ENCODE measurements at regions not wholly inside any gene's neighbourhood (a gene's known extent, or its start where the extent isn't known, plus 50 kb on each side); places are given as distances from the start of the nearest gene placed in this dataset.

DNA sequence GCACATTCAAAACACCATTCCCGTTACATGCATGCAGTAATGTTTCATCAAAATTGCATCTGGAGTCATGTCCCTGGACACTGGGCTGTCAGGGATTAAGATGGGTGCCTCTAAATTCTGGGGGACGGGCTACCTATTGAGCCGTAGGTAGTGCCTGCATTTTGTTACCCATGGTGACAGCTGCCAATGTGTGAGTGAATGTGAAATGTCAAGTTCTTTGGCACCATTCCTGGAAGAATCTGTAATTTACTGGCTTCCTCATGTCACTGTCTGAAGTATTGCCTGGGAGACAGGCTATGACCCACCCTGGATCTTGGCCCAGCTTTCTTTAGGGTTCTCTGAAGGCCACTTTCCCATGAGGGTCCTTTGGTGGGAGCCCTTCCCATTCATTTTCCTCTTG, 266.1 kb downstream of the TSHZ3 start:
- POLR2A ChIA-PET = interaction anchor here (0.7 kb wide), 1 partner anchor 1522 kb away, joined by 3 read pairs; no protein-coding TSS in a partner anchor
- BruUV-seq (replicated peaks) = no TSS peak
- DNase-seq (ENCODE audit: unreplicated experiment) = peak; percentile 5
- peaks cover 52% of the 10 kb centered on the region for H3K9me3 Mint-ChIP-seq (ENCODE audit: unreplicated experiment)
- no peak overlapping the region for H3K27ac Mint-ChIP-seq (ENCODE audit: low read depth, unreplicated experiment)
- H3K36me3 Mint-ChIP-seq (ENCODE audit: insufficient read depth, unreplicated experiment) = no peaks in the 10 kb centered on the region
- intact Hi-C loops (cut with micrococcal nuclease) = no loop called here
- H3K4me3 Mint-ChIP-seq (ENCODE audit: unreplicated experiment) = no peak overlapping the region
- TF ChIP-seq, protein P1, sequence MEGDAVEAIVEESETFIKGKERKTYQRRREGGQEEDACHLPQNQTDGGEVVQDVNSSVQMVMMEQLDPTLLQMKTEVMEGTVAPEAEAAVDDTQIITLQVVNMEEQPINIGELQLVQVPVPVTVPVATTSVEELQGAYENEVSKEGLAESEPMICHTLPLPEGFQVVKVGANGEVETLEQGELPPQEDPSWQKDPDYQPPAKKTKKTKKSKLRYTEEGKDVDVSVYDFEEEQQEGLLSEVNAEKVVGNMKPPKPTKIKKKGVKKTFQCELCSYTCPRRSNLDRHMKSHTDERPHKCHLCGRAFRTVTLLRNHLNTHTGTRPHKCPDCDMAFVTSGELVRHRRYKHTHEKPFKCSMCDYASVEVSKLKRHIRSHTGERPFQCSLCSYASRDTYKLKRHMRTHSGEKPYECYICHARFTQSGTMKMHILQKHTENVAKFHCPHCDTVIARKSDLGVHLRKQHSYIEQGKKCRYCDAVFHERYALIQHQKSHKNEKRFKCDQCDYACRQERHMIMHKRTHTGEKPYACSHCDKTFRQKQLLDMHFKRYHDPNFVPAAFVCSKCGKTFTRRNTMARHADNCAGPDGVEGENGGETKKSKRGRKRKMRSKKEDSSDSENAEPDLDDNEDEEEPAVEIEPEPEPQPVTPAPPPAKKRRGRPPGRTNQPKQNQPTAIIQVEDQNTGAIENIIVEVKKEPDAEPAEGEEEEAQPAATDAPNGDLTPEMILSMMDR (IDR thresholded peaks at IDR 0.05; ENCODE audit: unreplicated experiment) = no peak
- H3K4me1 Mint-ChIP-seq (ENCODE audit: insufficient read depth, unreplicated experiment) = no peaks in the 10 kb centered on the region
- CTCF ChIA-PET = no interaction called here
- no peaks in the 10 kb centered on the region for H3K27me3 Mint-ChIP-seq (ENCODE audit: insufficient read depth, unreplicated experiment)

DNA sequence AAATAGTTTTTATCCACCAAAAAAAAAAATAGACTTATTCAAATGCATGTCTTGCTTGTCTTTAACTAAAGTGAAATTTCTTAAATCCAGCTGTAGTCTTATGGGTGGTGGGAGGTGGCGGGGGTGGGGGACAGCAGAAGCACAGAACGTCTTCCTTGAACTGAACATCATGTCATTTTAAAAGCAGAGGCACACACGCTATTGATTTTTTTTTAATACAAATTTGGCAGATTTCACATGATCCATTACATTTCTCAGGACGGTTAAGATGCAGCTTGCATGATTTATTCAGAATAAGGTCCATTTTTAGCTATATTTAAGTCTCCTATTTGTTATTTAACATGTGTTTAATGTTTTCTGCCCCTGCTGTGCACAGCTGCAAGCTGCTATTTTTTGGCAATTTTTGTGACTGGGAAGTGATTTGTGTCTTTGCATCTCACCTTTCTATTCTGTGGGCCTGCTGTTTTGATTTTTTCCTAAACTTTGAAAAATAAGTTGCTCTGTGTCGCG, 274.0 kb downstream of the TSHZ3 start:
- no TSS peak for BruUV-seq (replicated peaks)

DNA sequence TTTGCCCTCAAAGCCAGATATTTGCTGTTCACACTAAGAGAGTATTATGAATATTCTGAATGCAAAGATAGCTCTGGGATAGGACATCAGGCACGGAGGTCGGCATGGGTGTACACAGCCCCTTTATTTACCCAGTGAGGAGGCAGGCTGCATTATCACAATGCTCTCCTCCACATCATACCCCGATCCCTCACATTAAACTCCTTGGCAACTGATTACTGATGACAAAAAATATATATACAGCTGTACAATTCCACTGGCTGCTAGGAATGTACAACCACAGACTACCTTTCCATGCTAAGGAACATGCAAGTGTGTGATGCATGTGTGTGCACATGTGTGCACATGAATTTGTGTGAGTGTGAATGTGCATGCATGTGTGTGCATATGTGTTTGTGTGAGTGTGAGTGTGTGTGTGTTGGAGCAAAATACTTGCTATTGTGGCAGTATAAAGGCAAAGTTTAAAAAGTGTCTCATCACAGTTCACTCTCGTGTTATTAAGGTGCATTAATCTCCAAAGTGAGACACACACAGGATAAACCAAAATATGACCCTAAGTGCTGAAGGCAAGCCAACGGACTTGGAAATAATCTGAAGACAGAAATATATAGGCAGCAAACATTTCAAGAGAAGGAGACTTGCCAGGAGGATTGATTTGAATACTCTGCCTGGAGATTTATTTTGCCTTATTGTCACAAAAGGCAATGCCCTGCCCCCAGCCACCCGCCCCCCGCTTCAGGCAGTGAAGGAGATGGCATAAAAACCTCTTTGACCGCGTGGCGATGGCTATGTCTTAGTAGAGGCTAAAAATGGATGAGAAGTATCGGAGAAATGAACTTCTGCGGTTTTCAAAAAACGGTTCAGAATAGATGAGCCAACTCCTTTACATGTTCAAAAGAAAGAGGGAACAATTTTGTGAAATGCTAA, 274.8 kb downstream of the TSHZ3 start:
- no peaks in the 10 kb centered on the region for H3K36me3 Mint-ChIP-seq (ENCODE audit: insufficient read depth, unreplicated experiment)
- H3K4me1 Mint-ChIP-seq (ENCODE audit: insufficient read depth, unreplicated experiment) = no peaks in the 10 kb centered on the region
- POLR2A ChIA-PET = no interaction called here
- peaks cover 40% of the 10 kb centered on the region for H3K9me3 Mint-ChIP-seq (ENCODE audit: unreplicated experiment)
- intact Hi-C loops (cut with micrococcal nuclease) = no loop called here
- BruUV-seq (replicated peaks) = no TSS peak
- CTCF ChIA-PET = no interaction called here
- no peak overlapping the region for H3K4me3 Mint-ChIP-seq (ENCODE audit: unreplicated experiment)
- TF ChIP-seq, protein P1 (IDR thresholded peaks at IDR 0.05; ENCODE audit: unreplicated experiment) = no peak
- H3K27me3 Mint-ChIP-seq (ENCODE audit: insufficient read depth, unreplicated experiment) = no peaks in the 10 kb centered on the region
- no peak overlapping the region for H3K27ac Mint-ChIP-seq (ENCODE audit: low read depth, unreplicated experiment)
- no peak for DNase-seq (ENCODE audit: unreplicated experiment)

More for the DNA sequence above, 274.0 kb downstream of the TSHZ3 start:
- Mint-ChIP-seq H3K27ac (ENCODE audit: low read depth, unreplicated experiment) (no peak overlapping the region), H3K9me3 (ENCODE audit: unreplicated experiment) (peaks cover 34% of the 10 kb centered on the region), H3K4me3 (ENCODE audit: unreplicated experiment) (no peak overlapping the region), H3K27me3 (ENCODE audit: insufficient read depth, unreplicated experiment) (no peaks in the 10 kb centered on the region), H3K36me3 (ENCODE audit: insufficient read depth, unreplicated experiment) (no peaks in the 10 kb centered on the region), H3K4me1 (ENCODE audit: insufficient read depth, unreplicated experiment) (no peaks in the 10 kb centered on the region)
- ChIA-PET POLR2A (no interaction called here), CTCF (interaction anchor here (0.9 kb wide), 1 partner anchor 10 kb away, joined by 3 read pairs; no protein-coding TSS in a partner anchor)
- intact Hi-C loops (cut with micrococcal nuclease) = no loop called here
- TF ChIP-seq, protein P1 (IDR thresholded peaks at IDR 0.05; ENCODE audit: unreplicated experiment) = no peak
- DNase-seq (ENCODE audit: unreplicated experiment) = no peak

DNA sequence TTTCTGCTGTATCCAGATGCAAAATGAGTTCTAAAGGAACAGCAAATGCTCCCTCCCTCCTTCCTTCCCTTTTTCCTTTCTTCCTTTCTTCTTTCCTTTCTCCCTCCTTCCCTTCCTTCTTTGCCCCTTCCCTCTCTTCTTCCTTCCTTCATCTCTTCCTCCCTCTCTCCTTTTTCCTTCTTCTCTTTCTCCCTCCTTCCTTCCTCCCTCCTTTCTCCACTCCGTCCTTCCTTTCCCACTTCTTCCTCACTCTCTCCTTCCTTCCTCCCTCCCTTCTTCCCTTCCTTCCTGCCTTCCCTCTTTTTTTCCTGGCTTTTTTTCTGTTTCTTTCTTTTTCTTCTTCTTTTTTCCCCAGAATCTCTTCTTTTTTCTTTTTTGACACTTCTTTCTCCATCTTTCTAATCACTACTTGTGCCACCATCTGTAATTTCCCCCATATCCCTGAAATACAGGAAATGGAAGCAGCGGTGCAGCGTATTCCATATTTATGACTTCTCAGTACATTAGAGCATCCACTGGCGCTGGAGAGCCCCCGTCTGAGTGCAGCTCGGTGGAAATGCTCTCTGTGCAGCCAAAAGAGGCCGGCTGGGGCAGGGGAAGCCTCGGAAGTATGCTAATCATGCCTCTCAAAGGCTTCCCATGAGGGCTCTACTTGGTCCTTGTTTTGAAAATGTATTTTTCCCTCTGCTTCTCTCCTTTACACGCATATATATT, 275.6 kb downstream of the TSHZ3 start:
- Mint-ChIP-seq H3K4me3 (ENCODE audit: unreplicated experiment) (no peak overlapping the region), H3K9me3 (ENCODE audit: unreplicated experiment) (peaks cover 43% of the 10 kb centered on the region), H3K36me3 (ENCODE audit: insufficient read depth, unreplicated experiment) (no peaks in the 10 kb centered on the region), H3K27ac (ENCODE audit: low read depth, unreplicated experiment) (no peak overlapping the region), H3K4me1 (ENCODE audit: insufficient read depth, unreplicated experiment) (no peaks in the 10 kb centered on the region), H3K27me3 (ENCODE audit: insufficient read depth, unreplicated experiment) (no peaks in the 10 kb centered on the region)
- intact Hi-C loops (cut with micrococcal nuclease) = no loop called here
- TF ChIP-seq, protein P1 (IDR thresholded peaks at IDR 0.05; ENCODE audit: unreplicated experiment) = no peak
- no peak for DNase-seq (ENCODE audit: unreplicated experiment)
- no TSS peak for BruUV-seq (replicated peaks)
- ChIA-PET CTCF (no interaction called here), POLR2A (no interaction called here)
